GM19468 (cell line): ENCODE measurements at regions not wholly inside any gene's neighbourhood (a gene's known extent, or its start where the extent isn't known, plus 50 kb on each side); places are given as distances from the start of the nearest gene placed in this dataset.

Source experiments
- ATAC-seq: cut with Tn5 transposase; IDR thresholded peaks from one replicate; pipeline ENCODE4 v1.9.1; 2021; ENCODE audit warnings: mild to moderate bottlenecking, moderate library complexity, moderate number of reproducible peaks; ENCODE audit not compliant: unreplicated experiment; ENCODE audit errors: extremely low read depth

GRCh38 chr3:117150628-117151027, 441.0 kb downstream of the TUSC7 start:
- no peak for ATAC-seq

GRCh38 chr3:117160176-117160575, 450.6 kb downstream of the TUSC7 start:
- ATAC-seq: no peak

GRCh38 chr3:117161816-117162215, 452.2 kb downstream of the TUSC7 start:
- ATAC-seq: no peak

- ATAC-seq: no peak
Observed at GRCh38 chr3:117165176-117165575, 455.6 kb downstream of the TUSC7 start.

- no peak for ATAC-seq
Observed at GRCh38 chr3:117165601-117166051, 456.0 kb downstream of the TUSC7 start.

GRCh38 chr3:117168896-117169295, 459.3 kb downstream of the TUSC7 start:
- ATAC-seq: no peak

- ATAC-seq: no peak
Observed at GRCh38 chr3:117170094-117170493, 460.5 kb downstream of the TUSC7 start.

GRCh38 chr3:117171124-117171523, 461.5 kb downstream of the TUSC7 start:
- ATAC-seq: no peak

GRCh38 chr3:117172426-117172825, 462.8 kb downstream of the TUSC7 start:
- no peak for ATAC-seq

GRCh38 chr3:117181222-117181621, 471.6 kb downstream of the TUSC7 start:
- ATAC-seq: no peak

GRCh38 chr3:117184574-117184973, 475.0 kb downstream of the TUSC7 start:
- no peak for ATAC-seq

GRCh38 chr3:117191245-117191644, 481.7 kb downstream of the TUSC7 start:
- ATAC-seq: no peak

- ATAC-seq: no peak
Observed at GRCh38 chr3:117192888-117193287, 483.3 kb downstream of the TUSC7 start.

- no peak for ATAC-seq
Observed at GRCh38 chr3:117193390-117193789, 483.8 kb downstream of the TUSC7 start.

- ATAC-seq: no peak
Observed at GRCh38 chr3:117195034-117195433, 485.5 kb downstream of the TUSC7 start.

- no peak for ATAC-seq
Observed at GRCh38 chr3:117200962-117201361, 491.4 kb downstream of the TUSC7 start.

GRCh38 chr3:117201901-117202774, 492.6 kb downstream of the TUSC7 start:
- no peak for ATAC-seq

- no peak for ATAC-seq
Observed at GRCh38 chr3:117217355-117217754, 507.8 kb downstream of the TUSC7 start.

- no peak for ATAC-seq
Observed at GRCh38 chr3:117217760-117218316, 508.3 kb downstream of the TUSC7 start.

- no peak for ATAC-seq
Observed at GRCh38 chr3:117218641-117219048, 509.1 kb downstream of the TUSC7 start.

GRCh38 chr3:117219296-117219695, 509.7 kb downstream of the TUSC7 start:
- ATAC-seq: no peak

- ATAC-seq: no peak
Observed at GRCh38 chr3:117226932-117227331, 517.4 kb downstream of the TUSC7 start.
